Panc1 (cell line): ENCODE measurements at regions not wholly inside any gene's neighbourhood (a gene's known extent, or its start where the extent isn't known, plus 50 kb on each side); places are given as distances from the start of the nearest gene placed in this dataset.

Experiments
- ATAC-seq: fragments of 200-7000 bp; cut with Tn5 transposase; 2 replicates; pipeline ENCODE4 v1.9.1; 2020; ENCODE audit warnings: mild to moderate bottlenecking, moderate library complexity
- BruUV-seq: library from RNA; stranded (reverse); fragments of 400-500 nt; replicated peaks from 2 replicates; lab custom pipeline; 2021; lab: Mats Ljungman, UMichigan
- CTCF ChIA-PET: fragments of 300-600 bp; sonication (Branson Sonifier 250); formaldehyde crosslinking; loops from one replicate; lab custom pipeline; 2022; ENCODE audit warnings: antibody characterized with exemption; lab: Charles Lee
- POLR2A ChIA-PET: fragments of 300-600 bp; sonication (Branson Sonifier 250); formaldehyde crosslinking; loops from one replicate; lab custom pipeline; 2022; ENCODE audit warnings: antibody characterized with exemption; lab: Charles Lee
- DNase-seq: peaks from one replicate; pipeline ENCODE4 v3.0.0-alpha.2; 2010; ENCODE audit warnings: low read depth, low spot score
- H3K27ac ChIP-seq: 2 replicates; pipeline ENCODE4 v1.5.1; 2011; ENCODE audit warnings: mild to moderate bottlenecking, low read length, inconsistent platforms
- H3K27me3 ChIP-seq: fragments of 200-500 bp; sonication (Bioruptor generic); 2 replicates; pipeline ENCODE4 v1.6.0; 2014; ENCODE audit warnings: low read length, inconsistent platforms; ENCODE audit not compliant: control insufficient read depth, insufficient read depth
- H3K36me3 ChIP-seq: fragments of 200-500 bp; sonication (Bioruptor generic); 2 replicates; pipeline ENCODE4 v1.5.1; 2014; ENCODE audit warnings: inconsistent platforms, mild to moderate bottlenecking, low read length, moderate library complexity; ENCODE audit not compliant: control insufficient read depth, insufficient read depth
- H3K4me1 ChIP-seq: 2 replicates; pipeline ENCODE4 v1.5.1; 2011; ENCODE audit warnings: inconsistent platforms, mild to moderate bottlenecking, low read length, moderate library complexity; ENCODE audit not compliant: control insufficient read depth, insufficient read depth
- H3K4me3 ChIP-seq, 2 experiments: 2 replicates each; pipeline ENCODE4 v1.5.1; 2011 to 2012; ENCODE audit warnings: low read depth in 2 of 2, low read length in 2 of 2, mild to moderate bottlenecking in 2 of 2, inconsistent platforms in 1 of 2, moderate library complexity in 1 of 2
- H3K9me3 ChIP-seq: fragments of 200-500 bp; sonication (Bioruptor generic); 2 replicates; pipeline ENCODE4 v1.5.1; 2014; ENCODE audit warnings: low read depth, mild to moderate bottlenecking, inconsistent platforms, low read length, moderate library complexity; ENCODE audit not compliant: control insufficient read depth, insufficient read depth
- CTCF ChIP-seq: fragments of 450-650 bp; IDR thresholded peaks from 2 replicates; pipeline ENCODE4 v1.5.1; 2017; ENCODE audit warnings: mild to moderate bottlenecking
- POLR2AphosphoS5 ChIP-seq: IDR thresholded peaks from 2 replicates; pipeline ENCODE4 v1.6.1; 2012; ENCODE audit warnings: mild to moderate bottlenecking, low read depth, low read length, moderate library complexity
- REST ChIP-seq, 2 experiments: IDR thresholded peaks; 2 replicates each; pipeline ENCODE4 v1.6.1; 2011 to 2012; ENCODE audit warnings: low read depth in 2 of 2, control low read depth in 1 of 2, low read length in 1 of 2, mild to moderate bottlenecking in 1 of 2, moderate library complexity in 1 of 2; ENCODE audit not compliant: insufficient read depth in 1 of 2
- SIN3A ChIP-seq: IDR thresholded peaks from 2 replicates; pipeline ENCODE4 v1.6.1; 2012; ENCODE audit warnings: low read depth, mild to moderate bottlenecking, low read length, moderate library complexity, borderline replicate concordance; ENCODE audit not compliant: insufficient read depth
- TCF7L2 ChIP-seq: IDR thresholded peaks from 2 replicates; pipeline ENCODE4 v1.6.1; 2011; ENCODE audit warnings: mild to moderate bottlenecking, low read depth, low read length, inconsistent platforms
- in situ Hi-C: cut with HindIII; loops from 2 replicates; pipeline ENCODE4 v1.10.0; 2016; ENCODE audit warnings: low sequenced_read_pairs, low pct_unique_long_range_greater_than_20kb
- intact Hi-C: fragments of 100-400 bp; cut with micrococcal nuclease; formaldehyde crosslinking; loops from one replicate; pipeline ENCODE4 v1.10.0; 2022; ENCODE audit not compliant: unreplicated experiment

GRCh38 chr18:1627494-1627893 lies 722.8 kb downstream of the ADCYAP1 start:
- H3K27me3 ChIP-seq: no peaks in the 10 kb centered on the region
- no peaks in the 10 kb centered on the region for H3K36me3 ChIP-seq
- H3K4me3 ChIP-seq: no peak overlapping the region
- CTCF ChIA-PET: no interaction called here
- BruUV-seq: no TSS peak
- TF ChIP-seq REST (IDR thresholded peaks at IDR 0.05; ENCODE audit: insufficient read depth in 1 of 2, low read depth in 2 of 2, low read length in 1 of 2): no peak
- in situ Hi-C loops (no loop called here), intact Hi-C loops (no loop called here)
- 0 out of 2 replicates have a peak, but pooled peaks cover 6% of the 10 kb centered on the region for H3K9me3 ChIP-seq
- DNase-seq (no peak), ATAC-seq (no peak)
- no peak overlapping the region for H3K27ac ChIP-seq
- POLR2A ChIA-PET: no interaction called here
- no peaks in the 10 kb centered on the region for H3K4me1 ChIP-seq

- CTCF ChIA-PET: no interaction called here
- intact Hi-C loops: no loop called here
Measured at GRCh38 chr18:1648712-1649111, 744.0 kb downstream of the ADCYAP1 start.

More at GRCh38 chr18:1648712-1649111, 744.0 kb downstream of the ADCYAP1 start:
- POLR2A ChIA-PET: no interaction called here
- H3K36me3 ChIP-seq: no peaks in the 10 kb centered on the region
- no peak overlapping the region for H3K27ac ChIP-seq
- DNase-seq (no peak), ATAC-seq (no peak)
- in situ Hi-C loops: no loop called here
- TF ChIP-seq SIN3A: no peak
- no peak for TF ChIP-seq CTCF
- TF ChIP-seq REST (IDR thresholded peaks at IDR 0.05; ENCODE audit: insufficient read depth in 1 of 2, low read depth in 2 of 2, low read length in 1 of 2): no peak
- no peak for TF ChIP-seq TCF7L2
- TF ChIP-seq POLR2AphosphoS5: no peak
- no peak overlapping the region for H3K4me3 ChIP-seq
- no TSS peak for BruUV-seq
- H3K4me1 ChIP-seq: no peaks in the 10 kb centered on the region
- H3K9me3 ChIP-seq: no peaks in the 10 kb centered on the region
- H3K27me3 ChIP-seq: no peaks in the 10 kb centered on the region
